K562 (cell line): ENCODE measurements at regions not wholly inside any gene's neighbourhood (a gene's known extent, or its start where the extent isn't known, plus 50 kb on each side); places are given as distances from the start of the nearest gene placed in this dataset.

Experiments
- BRD9 ChIP-seq: fragments of 450-650 bp; IDR thresholded peaks from 2 replicates; pipeline ENCODE4 v1.6.1; 2018; ENCODE audit warnings: low read depth; ENCODE audit not compliant: partially characterized antibody
- CGGBP1 ChIP-seq: fragments of 250-450 bp; sonication (Bioruptor Pico); IDR thresholded peaks from 2 replicates; pipeline ENCODE4 v1.9.0; 2021; ENCODE audit warnings: mild to moderate bottlenecking
- CHCHD3 ChIP-seq: fragments of 250-450 bp; sonication (Bioruptor Pico); IDR thresholded peaks from 2 replicates; pipeline ENCODE4 v2.1.2; 2022; ENCODE audit warnings: mild to moderate bottlenecking
- EWSR1 ChIP-seq: fragments of 450-650 bp; IDR thresholded peaks from 2 replicates; pipeline ENCODE4 v1.6.1; 2018; ENCODE audit warnings: borderline replicate concordance, mild to moderate bottlenecking, low read depth, moderate library complexity; ENCODE audit not compliant: partially characterized antibody
- FOSL1 ChIP-seq: fragments of 200-800 bp; sonication (Bioruptor generic); conservative IDR thresholded peaks from 2 replicates; pipeline ENCODE4 v1.6.1; 2016; ENCODE audit warnings: missing genetic modification characterization, missing compliant biosample characterization
- GATA2 ChIP-seq: sonication (generic); formaldehyde crosslinking; IDR thresholded peaks from 2 replicates; pipeline ENCODE4 v1.4.0; 2020; ENCODE audit warnings: mild to moderate bottlenecking, missing genetic modification reagents
- GATAD2A ChIP-seq: fragments of 450-650 bp; IDR thresholded peaks from 2 replicates; pipeline ENCODE4 v1.6.1; 2017
- GTF2B ChIP-seq: IDR thresholded peaks from 2 replicates; pipeline ENCODE4 v1.6.1; 2011; ENCODE audit not compliant: insufficient read length; ENCODE audit errors: extremely low read depth
- HOXB6 ChIP-seq: fragments of 250-450 bp; sonication (Bioruptor Pico); IDR thresholded peaks from 2 replicates; pipeline ENCODE4 v1.5.1; 2022; ENCODE audit warnings: mild to moderate bottlenecking, borderline replicate concordance
- JUN ChIP-seq, 2 experiments: sonication (generic) in 1 of 2; formaldehyde crosslinking in 1 of 2; IDR thresholded peaks; 2 replicates each; pipeline versions ENCODE4 v1.6.1 to v1.8.0; 2012 to 2022; ENCODE audit warnings: borderline replicate concordance in 2 of 2, mild to moderate bottlenecking in 2 of 2, improper control_type of control experiment in 1 of 2, low read depth in 1 of 2, low read length in 1 of 2, missing genetic modification reagents in 1 of 2
- KDM2B ChIP-seq: fragments of 250-450 bp; sonication (Bioruptor Pico); IDR thresholded peaks from 2 replicates; pipeline ENCODE4 v1.8.0; 2021; ENCODE audit warnings: mild to moderate bottlenecking, moderate library complexity
- NFIC ChIP-seq: fragments of 450-650 bp; IDR thresholded peaks from 2 replicates; pipeline ENCODE4 v1.6.1; 2017; ENCODE audit warnings: mild to moderate bottlenecking, inconsistent platforms
- RHOXF2B ChIP-seq: fragments of 250-450 bp; sonication (Bioruptor Pico); conservative IDR thresholded peaks from 2 replicates; pipeline ENCODE4 v1.5.1; 2021
- SAFB2 ChIP-seq: fragments of 200-400 bp; formaldehyde crosslinking; IDR thresholded peaks from 2 replicates; pipeline ENCODE4 v1.6.1; 2018; ENCODE audit warnings: borderline replicate concordance, low read length, low read depth, moderate library complexity; ENCODE audit not compliant: severe bottlenecking
- SMARCA4 ChIP-seq: fragments of 450-650 bp; IDR thresholded peaks from 2 replicates; pipeline ENCODE4 v1.6.1; 2016
- SUPT5H ChIP-seq: fragments of 450-650 bp; IDR thresholded peaks from 2 replicates; pipeline ENCODE4 v1.6.1; 2016
- TARDBP ChIP-seq: fragments of 450-650 bp; IDR thresholded peaks from 2 replicates; pipeline ENCODE4 v1.6.1; 2016
- TCF7L2 ChIP-seq: fragments of 150-350 bp; IDR thresholded peaks from 2 replicates; pipeline ENCODE4 v1.6.1; 2016; ENCODE audit warnings: low read depth, mild to moderate bottlenecking, low read length, moderate library complexity
- XRCC3 ChIP-seq: fragments of 450-650 bp; IDR thresholded peaks from 2 replicates; pipeline ENCODE4 v1.6.1; 2017; ENCODE audit warnings: mild to moderate bottlenecking, moderate library complexity
- XRCC5 ChIP-seq: fragments of 200-400 bp; formaldehyde crosslinking; IDR thresholded peaks from 2 replicates; pipeline ENCODE4 v1.6.1; 2017; ENCODE audit warnings: low read depth, mild to moderate bottlenecking, low read length
- ZNF444 ChIP-seq: fragments of 250-450 bp; sonication (Bioruptor Pico); IDR thresholded peaks from 2 replicates; pipeline ENCODE4 v1.4.0; 2020; ENCODE audit warnings: mild to moderate bottlenecking, moderate library complexity
- ZNF584 ChIP-seq: fragments of 200-800 bp; sonication (Bioruptor generic); IDR thresholded peaks from 2 replicates; pipeline ENCODE4 v1.6.1; 2016; ENCODE audit warnings: low read depth, mild to moderate bottlenecking, missing genetic modification characterization, missing compliant biosample characterization
- TF ChIP-seq, protein P1 (sequence below): fragments of 450-650 bp; IDR thresholded peaks from 2 replicates; pipeline ENCODE4 v1.6.1; 2018; ENCODE audit warnings: mild to moderate bottlenecking, low read depth; ENCODE audit not compliant: partially characterized antibody
- TF ChIP-seq, protein P2 (sequence below), 2 experiments: IDR thresholded peaks; 2 replicates each; pipeline ENCODE4 v1.6.1; 2012; ENCODE audit warnings: improper control_type of control experiment in 2 of 2, low read depth in 2 of 2, low read length in 2 of 2, borderline replicate concordance in 1 of 2

GRCh38 chrX:40172401-40173142, 74.8 kb upstream of the BCOR start (continued):
- no peak for TF ChIP-seq TCF7L2
- no peak for TF ChIP-seq GATAD2A
- TF ChIP-seq KDM2B = no peak
- TF ChIP-seq FOSL1 (tag) = no peak
- no peak for TF ChIP-seq CHCHD3 (CRISPR knock-in tag)
- peak; percentile 95 for TF ChIP-seq NFIC
- no peak for TF ChIP-seq ZNF444 (CRISPR knock-in tag)
- TF ChIP-seq SAFB2 = no peak
- TF ChIP-seq SUPT5H = peak; percentile 60
- TF ChIP-seq BRD9 = no peak
- no peak for TF ChIP-seq GTF2B
- peak; percentile 80 for TF ChIP-seq GATA2 (CRISPR knock-in tag)
- no peak for TF ChIP-seq XRCC3
- TF ChIP-seq CGGBP1 = no peak
- no peak for TF ChIP-seq EWSR1
- no peak for TF ChIP-seq XRCC5
- TF ChIP-seq TARDBP = no peak
- TF ChIP-seq ZNF584 (CRISPR knock-in tag) = peak; percentile 61; the same call in 1 of the 2 replicates
- TF ChIP-seq, protein P1, sequence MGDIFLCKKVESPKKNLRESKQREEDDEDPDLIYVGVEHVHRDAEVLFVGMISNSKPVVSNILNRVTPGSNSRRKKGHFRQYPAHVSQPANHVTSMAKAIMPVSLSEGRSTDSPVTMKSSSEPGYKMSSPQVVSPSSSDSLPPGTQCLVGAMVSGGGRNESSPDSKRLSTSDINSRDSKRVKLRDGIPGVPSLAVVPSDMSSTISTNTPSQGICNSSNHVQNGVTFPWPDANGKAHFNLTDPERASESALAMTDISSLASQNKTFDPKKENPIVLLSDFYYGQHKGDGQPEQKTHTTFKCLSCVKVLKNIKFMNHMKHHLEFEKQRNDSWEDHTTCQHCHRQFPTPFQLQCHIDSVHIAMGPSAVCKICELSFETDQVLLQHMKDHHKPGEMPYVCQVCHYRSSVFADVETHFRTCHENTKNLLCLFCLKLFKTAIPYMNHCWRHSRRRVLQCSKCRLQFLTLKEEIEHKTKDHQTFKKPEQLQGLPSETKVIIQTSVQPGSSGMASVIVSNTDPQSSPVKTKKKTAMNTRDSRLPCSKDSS = no peak
- TF ChIP-seq SMARCA4 = peak; percentile 85
- TF ChIP-seq, protein P2, sequence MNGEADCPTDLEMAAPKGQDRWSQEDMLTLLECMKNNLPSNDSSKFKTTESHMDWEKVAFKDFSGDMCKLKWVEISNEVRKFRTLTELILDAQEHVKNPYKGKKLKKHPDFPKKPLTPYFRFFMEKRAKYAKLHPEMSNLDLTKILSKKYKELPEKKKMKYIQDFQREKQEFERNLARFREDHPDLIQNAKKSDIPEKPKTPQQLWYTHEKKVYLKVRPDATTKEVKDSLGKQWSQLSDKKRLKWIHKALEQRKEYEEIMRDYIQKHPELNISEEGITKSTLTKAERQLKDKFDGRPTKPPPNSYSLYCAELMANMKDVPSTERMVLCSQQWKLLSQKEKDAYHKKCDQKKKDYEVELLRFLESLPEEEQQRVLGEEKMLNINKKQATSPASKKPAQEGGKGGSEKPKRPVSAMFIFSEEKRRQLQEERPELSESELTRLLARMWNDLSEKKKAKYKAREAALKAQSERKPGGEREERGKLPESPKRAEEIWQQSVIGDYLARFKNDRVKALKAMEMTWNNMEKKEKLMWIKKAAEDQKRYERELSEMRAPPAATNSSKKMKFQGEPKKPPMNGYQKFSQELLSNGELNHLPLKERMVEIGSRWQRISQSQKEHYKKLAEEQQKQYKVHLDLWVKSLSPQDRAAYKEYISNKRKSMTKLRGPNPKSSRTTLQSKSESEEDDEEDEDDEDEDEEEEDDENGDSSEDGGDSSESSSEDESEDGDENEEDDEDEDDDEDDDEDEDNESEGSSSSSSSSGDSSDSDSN (IDR thresholded peaks at IDR 0.05; ENCODE audit: borderline replicate concordance in 1 of 2, low read depth in 2 of 2, low read length in 2 of 2) = peak; percentile 90 to 98; a peak in 3 of 4 replicates
- TF ChIP-seq JUN (IDR thresholded peaks at IDR 0.05; ENCODE audit: borderline replicate concordance, low read depth, low read length) = no peak; the same call in 1 of the 2 replicates
- no peak for TF ChIP-seq JUN (CRISPR knock-in tag; IDR thresholded peaks at IDR 0.05; ENCODE audit: borderline replicate concordance)
- TF ChIP-seq HOXB6 (CRISPR knock-in tag) = no peak
- TF ChIP-seq RHOXF2B (CRISPR knock-in tag) = no peak
